ENCODE measurements at regions not wholly inside any gene's neighbourhood (a gene's known extent, or its start where the extent isn't known, plus 50 kb on each side); places are given as distances from the start of the nearest gene placed in this dataset.
"Not testable (repeated sequence)": the region's sequence is repeated elsewhere in the genome, so short reads cannot be mapped to it uniquely, and the experiment has no call there.

DNA sequence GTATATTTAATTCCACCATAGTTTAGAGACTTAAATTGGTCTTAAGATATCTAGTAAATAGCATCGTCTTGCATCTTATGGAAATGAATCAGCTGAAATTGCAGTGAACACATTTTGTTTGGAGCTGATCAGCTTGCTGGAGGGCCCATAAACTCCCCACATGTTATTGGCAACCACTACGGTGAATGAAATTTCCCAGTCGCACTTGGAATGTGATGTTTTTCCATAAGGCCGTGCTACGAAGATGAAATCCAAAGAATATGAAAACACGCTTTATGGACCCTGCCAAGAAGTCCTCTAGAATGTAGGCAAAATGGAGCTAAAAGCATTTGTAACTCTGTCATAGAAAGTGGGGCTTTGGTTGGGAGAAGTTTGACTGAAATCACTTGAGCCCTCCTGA is 572.1 kb downstream of the ACTL7B start:
- no peak for DNase-seq (ENCODE audit: low read depth in 2 of 2)

DNA sequence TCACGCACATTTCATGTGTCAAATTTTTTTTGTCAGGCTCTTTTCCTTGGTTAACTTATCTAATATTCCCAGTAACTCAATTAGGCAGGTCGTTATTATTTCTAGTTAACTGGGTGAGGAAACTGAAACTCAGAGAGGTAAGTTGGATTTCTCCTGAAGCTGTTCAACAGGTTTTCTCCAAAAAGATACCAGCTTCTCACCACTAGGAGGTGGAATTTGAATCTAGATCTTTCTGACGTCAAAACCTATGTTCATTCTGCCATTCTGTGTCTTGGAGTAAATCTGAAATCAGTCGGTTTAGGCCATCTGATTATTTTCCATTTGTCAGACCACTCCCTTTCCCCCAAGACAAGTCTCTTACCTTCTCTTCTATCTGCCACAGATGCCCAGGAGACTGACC is 572.9 kb downstream of the ACTL7B start:
- DNase-seq (ENCODE audit: low read depth in 2 of 2), result no peak

DNA sequence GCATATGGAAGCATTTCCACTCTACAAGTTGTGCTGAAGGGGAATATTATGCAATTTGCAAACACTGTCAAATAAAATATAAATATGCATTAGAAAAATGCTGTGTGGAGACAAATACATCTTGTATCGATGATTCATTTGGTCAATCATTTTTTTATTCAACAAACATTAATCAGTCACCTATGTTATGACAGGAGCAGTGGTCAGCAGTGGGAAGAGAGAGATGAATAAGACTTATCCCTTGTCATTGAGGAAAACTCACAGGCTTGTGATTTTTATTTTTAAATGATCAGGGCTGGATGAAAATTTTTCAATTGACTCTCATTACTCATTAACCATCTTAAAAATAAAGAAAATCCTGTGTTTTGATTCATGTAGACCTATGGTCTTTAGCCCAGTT is 574.1 kb downstream of the ACTL7B start:
- no peak for DNase-seq (ENCODE audit: low read depth in 2 of 2)

DNA sequence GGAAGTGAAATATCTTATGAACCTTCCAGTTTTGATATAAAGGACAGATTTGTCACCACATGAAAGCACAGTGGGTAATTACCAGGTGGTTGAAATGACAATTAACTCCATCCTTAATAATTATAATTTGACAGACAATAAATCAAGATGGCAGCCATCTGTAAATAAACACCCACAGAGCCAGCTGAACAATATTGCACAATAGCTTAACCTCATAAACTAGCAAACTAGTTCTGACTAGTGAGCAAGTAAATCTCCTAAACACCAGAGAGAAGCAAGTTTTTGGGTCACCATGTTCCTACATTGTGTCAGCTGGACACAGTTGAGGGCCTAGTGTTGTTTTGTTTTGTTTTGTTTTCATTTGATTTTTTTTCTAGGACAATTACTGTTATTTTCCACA is 577.4 kb downstream of the ACTL7B start:
- DNase-seq (ENCODE audit: low read depth in 2 of 2), result no peak

DNA sequence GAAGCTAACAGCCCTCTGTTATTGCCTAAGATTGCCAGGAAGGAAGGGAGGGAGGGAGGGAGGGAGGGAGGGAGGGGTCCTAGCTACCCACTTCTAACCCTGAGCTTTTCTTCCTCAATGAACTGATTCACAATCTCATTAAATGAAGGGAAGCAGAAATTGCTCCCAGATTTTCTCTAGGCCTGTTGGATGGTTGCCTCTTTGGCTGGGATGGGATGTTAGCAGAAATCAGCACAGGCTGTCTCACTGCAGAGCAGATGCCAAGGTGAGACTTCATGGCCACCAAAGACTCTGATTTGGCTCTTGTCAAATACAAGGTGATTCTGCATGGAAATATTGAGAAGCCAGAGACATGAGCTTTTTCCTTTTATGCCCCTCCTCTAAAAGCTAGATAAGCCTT is 578.6 kb downstream of the ACTL7B start:
- no peak for DNase-seq (ENCODE audit: low read depth in 2 of 2)

DNA sequence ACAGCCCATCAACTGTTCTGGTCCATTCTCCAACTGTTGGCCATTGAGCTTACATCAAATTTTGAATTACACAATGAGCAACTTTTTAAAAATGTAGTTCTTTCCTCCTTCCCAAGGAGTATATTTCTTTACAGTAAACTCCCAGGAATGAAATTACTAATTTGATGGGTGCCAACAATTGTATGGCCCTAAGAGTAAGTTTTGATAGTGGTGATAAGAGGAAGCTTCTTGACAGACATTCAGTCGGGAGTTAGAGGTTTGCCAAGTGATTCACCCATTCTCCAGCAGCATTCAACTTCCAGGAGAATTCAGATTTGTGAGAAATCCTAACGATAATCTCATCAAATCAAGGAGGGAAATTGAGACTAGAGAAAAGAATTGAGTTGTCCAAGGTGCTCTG is 579.9 kb downstream of the ACTL7B start:
- DNase-seq (ENCODE audit: low read depth in 2 of 2), result no peak

DNA sequence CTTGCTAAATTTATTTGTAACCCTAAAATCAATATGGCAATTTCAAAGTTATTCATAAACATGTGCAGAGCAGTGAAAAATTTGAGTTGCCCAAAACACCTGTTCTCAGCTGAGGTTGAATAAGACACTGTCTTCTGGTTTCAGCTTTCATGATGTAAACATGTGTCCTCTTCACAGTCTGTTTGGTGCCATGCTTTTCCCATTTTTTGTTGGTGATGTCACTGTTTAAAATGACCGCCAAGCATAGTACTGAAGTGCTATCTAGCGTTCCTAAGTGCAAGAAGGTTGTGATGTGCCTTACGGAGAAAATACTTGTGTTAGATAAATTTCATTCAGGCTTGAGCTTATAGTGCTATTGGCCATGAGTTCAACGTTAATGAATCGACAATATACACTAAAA is 580.8 kb downstream of the ACTL7B start:
- no peak for DNase-seq (ENCODE audit: low read depth in 2 of 2)

DNA sequence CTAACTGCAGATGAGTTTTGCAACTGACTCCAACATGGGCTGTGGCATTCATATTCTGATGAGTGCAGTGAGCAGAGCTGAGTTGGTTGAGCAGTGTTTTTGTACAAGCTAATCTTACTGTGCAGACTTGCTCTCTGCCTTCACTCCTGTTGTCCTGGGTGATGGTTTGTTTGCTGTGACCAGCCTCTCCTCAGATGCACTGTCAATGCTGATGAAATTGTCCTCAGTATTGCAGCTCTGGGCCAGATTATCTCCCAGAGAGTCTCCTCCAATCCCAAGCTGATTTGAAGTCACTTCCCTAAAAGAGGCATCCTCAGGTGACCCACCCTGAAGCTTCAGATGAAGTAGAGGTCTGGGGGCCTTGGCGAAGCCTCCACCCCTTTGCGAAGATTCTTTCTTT is 581.8 kb downstream of the ACTL7B start:
- no peak for DNase-seq (ENCODE audit: low read depth in 2 of 2)

DNA sequence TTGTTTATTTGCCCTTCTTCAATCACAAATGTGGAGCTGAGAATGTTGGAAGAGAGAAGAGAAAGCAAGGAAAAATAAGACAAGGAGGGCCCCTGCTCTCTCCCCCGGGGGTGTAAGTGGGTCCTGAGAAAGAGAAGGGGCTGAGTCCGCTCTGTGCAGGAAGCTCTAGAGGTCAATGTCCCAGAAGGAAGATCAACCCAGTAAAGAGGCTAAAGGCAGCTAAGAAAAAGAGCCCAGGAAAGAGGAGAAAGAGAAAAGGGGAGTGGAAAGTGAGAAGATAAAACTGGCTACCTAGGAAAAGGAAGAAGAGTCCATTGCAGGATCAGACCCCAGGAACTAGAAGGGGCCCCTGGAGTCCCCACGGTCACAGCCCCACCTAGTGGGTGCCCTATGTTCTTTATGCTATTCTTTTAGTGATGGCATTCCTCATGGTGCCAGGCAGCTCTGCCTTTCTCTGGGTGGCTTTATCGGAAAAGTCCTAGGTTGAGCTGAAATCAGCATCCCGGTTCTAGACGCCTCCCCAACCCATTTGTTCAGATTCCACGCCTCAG is 583.4 kb downstream of the ACTL7B start:
- peak; percentile 28 to 61 for DNase-seq (ENCODE audit: low read depth in 2 of 2)

DNA sequence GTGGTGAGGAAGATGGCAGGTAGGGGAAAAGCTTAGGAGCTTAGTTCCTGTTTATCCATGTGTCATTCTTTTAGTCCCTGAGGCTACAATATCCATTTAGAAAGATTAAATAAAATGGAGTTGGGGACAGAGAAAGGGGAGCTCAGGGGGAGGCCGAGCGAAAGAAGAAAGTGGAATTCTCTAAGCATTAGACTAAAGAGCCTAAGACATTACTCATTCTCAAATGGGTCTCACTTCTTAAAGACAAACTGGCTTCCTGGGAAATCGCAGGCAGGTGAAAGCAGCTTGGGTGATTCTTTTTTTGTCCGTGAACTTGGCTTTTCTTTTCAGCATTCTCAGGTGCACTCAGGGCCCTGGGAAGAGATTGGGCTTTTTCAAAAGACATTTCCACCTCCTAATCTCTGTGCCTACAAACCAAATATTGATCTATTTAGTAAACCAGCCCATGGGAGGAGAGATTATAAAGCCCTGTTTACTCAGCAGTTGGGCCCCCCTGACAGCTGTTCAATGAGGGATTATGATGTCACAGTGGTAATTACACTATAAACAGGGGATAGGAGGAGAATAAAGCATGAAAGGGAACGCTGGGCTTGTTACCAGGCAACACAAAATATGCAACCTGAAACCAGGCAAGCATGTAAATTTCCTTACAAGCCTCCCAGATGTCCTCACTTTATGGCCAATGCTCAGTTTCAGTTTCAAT is 584.0 kb downstream of the ACTL7B start:
- peak; percentile 4 to 43 for DNase-seq (ENCODE audit: low read depth in 2 of 2)

DNA sequence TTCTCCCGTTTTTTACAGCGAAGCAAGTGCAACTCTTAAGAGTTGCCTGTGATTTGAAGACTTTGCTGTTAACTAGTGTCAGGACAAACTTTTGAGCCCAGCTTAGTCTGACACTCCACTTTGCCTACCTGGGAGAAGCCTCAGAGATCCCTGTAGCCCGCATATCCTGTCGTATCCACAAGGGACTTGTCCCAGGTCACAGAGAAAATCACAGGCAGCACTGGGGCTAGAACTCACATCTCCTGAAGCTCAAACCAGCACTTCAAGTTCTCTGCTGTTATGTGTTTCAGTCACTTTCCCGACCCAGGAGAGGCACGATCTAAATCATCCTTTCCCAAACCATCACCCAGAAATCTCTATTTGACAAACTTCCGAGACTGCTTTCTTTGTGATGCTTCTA is 584.5 kb downstream of the ACTL7B start:
- DNase-seq (ENCODE audit: low read depth in 2 of 2), result no peak

DNA sequence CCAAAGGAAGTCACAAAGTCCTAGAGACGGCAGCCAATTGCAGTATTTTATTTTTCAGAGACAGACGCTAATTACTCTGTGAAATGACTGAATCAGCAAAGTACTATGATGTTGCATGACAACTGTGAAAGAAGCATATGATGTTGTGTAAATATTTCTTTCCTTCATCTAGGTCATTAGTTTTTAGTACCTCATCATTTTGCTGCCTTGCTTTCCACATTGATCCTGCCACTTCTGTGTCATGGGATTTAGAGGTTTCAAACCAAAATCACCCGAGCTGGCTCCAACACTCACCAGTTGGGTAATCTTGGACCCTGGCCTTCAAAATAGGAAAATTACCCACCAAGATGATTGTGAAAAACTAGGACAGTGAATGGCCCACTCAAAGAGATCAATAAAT is 585.2 kb downstream of the ACTL7B start:
- no peak for DNase-seq (ENCODE audit: low read depth in 2 of 2)

DNA sequence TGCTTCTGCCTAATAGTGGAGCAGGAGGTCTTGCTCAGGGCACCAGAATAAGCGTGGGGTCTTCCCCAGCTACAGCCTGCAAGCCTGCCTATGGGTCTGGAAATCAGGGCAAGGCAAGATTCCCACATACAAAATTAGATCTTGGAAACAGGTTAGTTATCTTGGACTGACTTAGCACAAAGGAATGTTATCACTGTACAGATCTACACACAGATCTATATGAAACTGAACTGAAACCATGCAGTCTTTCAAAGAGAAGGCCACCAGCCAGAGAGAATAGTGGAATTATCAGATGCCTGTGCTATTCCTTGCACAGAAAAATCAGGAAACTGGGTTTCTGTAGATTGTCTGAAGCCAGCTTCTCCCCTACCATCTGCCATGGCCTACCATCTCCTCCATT is 585.7 kb downstream of the ACTL7B start:
- peak in 1 of 2 donors; percentile 29 for DNase-seq (ENCODE audit: low read depth in 2 of 2)

DNA sequence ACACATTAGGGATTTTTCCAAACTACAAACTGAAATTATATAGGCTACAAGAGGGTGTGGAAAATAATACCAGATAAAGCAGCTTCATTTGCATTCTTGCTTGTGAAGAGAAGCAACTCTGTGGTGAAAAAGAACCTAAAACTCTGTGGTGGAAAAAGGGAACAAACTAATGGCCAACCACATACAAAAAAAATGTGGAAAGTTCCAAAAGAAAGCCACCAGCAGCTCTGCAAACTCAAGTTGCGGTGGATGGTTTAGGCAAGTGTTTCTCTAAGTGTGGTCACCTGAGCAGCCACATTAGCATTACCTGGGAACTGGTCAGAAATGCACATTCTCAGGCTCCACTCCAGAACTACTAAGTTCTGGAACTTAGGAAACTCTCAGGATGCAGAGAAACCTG is 586.4 kb downstream of the ACTL7B start:
- DNase-seq (ENCODE audit: low read depth in 2 of 2), result no peak

DNA sequence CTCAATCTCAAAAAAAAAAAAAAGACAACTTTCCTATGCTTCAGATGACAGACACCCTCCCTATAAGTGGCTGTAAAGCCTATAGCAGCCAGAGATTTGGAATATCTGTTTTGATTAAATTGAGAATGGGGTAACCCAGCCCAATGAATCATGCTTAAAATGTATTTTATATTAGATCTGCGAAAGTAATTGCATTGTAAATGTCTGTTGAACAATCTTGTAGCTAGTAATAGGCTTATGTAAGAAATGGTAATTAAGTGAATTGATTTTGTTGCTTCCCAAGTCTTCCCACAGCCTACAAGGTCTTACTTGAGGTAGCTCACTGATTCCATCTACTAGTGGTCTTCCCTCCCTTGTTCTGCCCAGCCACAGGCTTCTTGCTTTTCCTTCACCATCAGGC is 590.7 kb downstream of the ACTL7B start:
- DNase-seq (ENCODE audit: low read depth in 2 of 2), result no peak

DNA sequence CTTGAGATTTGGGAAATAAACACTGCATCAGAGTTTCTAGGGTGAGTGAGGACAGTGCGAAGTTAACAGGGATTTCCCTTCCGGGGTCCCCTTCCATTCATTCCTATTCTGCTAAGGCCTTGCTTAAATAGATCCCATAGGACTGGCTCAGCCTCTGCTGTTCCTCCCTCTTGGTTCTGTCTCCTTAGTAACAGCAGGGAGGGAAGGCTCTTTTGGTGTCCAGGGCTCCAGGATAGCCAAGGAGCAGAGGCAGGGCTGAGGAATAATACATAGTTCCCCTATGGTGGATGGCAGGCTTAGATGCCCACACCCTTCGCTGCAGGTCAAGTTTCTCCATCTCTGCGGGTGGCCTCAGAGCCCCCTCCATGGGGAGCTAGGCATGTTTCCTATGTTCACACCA is 591.7 kb downstream of the ACTL7B start:
- no peak for DNase-seq (ENCODE audit: low read depth in 2 of 2)

DNA sequence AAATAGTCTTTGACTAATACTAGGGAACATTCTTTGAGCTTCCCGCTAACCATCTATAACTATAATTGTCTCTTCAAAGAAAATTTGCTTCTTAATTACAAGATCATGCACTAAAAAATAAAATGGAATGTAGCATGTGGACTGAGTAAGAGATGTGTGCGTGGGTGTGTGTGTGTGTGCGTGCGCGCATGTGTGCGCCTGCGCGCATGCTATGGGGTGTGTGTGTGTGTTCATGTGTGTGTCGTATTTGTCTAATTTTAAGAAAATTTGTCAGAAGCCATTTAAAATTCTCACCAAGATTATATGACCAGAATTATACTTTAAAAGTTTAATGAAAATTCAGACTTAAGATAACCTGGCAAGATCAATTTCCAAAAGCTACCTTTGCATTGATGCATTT is 593.0 kb downstream of the ACTL7B start:
- no peak for DNase-seq (ENCODE audit: low read depth in 2 of 2)

DNA sequence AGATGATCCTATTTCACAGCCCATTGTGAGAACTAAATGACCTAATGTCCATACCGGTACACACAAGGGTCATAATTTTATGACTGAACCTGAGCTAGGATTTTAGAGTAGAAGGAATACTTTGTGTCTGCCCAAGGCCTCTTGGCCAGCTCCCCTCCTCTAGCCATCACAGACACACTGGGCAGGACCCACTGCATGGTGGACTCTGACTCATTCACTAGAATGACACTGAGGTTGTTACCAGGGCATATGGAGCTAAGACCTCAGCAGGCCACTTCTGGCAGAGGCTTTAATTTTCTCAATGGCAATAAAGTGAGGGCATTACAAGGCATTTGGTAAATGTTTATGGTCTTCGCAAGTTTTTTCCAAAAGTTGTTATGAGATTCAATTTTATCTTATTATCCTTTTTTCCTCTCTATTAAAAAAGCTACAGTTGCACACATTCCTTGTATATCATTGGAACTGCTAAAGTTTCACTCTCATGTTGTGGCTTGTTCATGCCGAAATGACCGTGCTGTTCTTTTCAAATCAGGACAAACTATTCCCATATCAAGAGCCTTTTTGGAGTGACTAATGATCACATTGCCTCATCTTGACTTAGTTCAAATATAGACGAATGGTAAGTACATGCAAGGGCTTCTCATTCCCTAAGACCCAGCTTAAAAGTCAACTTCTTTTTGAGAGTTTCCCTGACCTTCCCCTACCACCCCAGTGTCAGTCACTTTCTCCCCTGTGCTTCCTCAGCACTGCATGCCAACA is 595.7 kb downstream of the ACTL7B start:
- DNase-seq (ENCODE audit: low read depth in 2 of 2), result no peak

DNA sequence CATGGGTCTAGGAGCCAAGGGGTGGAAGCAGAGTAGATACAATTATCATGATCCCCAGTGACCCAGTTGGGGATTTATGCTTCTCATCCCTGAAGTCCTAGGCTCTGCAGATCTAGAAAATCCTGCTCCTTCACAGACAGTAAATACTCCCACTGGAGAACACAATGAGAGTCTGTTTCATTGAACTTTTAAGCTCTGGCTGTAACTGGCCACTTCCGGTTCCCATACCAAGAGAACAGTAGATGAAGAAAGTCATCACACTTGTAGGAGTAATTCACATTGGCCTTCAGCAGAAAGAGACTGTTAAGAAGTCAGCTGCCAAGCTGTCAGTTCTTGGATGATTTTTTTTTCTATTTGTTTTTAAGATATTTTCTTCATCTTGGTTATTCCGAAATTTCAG is 597.1 kb downstream of the ACTL7B start:
- no peak for DNase-seq (ENCODE audit: low read depth in 2 of 2)

DNA sequence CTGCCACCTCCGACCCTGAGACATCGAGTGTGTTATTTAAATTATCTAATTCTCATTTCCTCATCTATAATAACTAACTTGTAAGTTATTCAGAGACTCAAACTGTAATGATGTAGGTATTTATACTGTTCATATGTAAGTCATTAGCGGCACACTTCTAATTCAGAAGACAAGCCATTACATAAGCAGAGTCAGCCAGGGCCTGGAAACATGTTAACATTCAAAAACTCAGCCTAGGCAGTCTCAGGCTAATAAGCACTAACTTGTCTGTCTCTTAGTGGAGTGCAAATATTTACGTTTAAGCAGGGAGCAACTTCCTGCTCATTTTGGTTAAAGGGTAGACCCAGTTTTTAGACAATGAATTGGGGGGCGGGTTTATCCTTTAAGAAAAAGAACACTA is 598.4 kb downstream of the ACTL7B start:
- DNase-seq (ENCODE audit: low read depth in 2 of 2), result no peak

DNA sequence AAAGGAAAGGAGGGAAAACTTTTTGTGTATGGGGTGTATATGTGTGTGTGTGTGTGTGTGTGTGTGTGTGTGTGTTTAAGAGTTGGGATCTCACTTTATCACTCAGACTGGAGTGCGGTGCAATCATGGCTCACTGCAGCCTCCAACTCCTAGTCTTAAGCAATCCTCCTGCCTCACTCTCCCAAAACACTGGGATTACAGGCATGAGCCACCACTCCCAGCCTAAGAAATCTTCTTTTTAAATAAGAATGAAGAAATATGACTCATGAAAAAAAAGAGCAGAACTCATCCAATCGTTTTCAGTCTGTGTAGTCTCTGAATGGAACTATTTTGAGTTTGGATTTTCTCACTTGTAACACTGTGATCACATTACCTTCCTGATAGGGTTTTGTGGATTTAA is 601.5 kb downstream of the ACTL7B start:
- no peak for DNase-seq (ENCODE audit: low read depth in 2 of 2)

DNA sequence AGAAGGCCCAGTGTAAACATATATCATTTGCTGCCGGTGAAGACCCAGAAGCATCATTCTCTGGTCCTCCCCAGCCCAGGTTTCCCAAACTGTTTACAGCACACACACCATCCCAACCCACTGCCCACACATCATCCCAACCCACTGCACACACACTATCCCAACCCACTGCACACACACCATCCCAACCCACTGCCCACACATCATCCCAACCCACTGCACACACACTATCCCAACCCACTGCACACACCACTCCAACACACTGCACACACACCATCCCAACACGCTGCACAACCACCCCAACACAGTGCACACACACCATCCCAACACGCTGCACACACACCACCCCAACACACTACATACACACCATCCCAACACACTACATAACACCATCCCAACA is 608.4 kb downstream of the ACTL7B start:
- not testable (repeated sequence) for DNase-seq (ENCODE audit: low read depth in 2 of 2)

DNA sequence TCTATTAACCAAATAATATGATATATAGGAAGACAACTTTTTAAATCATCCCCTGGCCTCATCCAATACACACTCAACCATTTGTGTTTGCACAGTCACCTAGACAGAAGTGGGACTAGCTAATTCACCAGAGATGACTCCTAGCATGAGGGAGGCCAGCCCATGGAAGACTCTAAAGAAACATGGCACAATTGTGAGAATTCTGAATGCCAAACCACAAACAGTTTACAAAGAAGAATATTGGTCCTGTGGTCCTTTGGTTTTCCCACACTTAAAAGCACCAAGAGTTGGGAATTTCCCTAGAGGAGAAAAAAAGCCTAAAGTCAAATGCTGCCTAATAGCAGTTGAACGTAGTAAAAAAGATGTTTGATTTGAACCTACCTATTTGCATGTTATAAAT is 609.9 kb downstream of the ACTL7B start:
- no peak for DNase-seq (ENCODE audit: low read depth in 2 of 2)

Data from dermis microvascular lymphatic vessel endothelial cell (primary cell).